Testis (tissue), 2 donors: ENCODE measurements at regions not wholly inside any gene's neighbourhood (a gene's known extent, or its start where the extent isn't known, plus 50 kb on each side); places are given as distances from the start of the nearest gene placed in this dataset.

Experiments used
- CTCF ChIP-seq, 3 experiments: fragments of 450-650 bp in 2 of 3; fragments of 200-600 bp in 1 of 3; sonication (generic) in 1 of 3; IDR thresholded peaks; one replicate each; pipeline ENCODE4 v1.5.1; 2016 to 2019; ENCODE audit warnings: antibody characterized with exemption in 3 of 3, mild to moderate bottlenecking in 2 of 3, moderate library complexity in 1 of 3
- POLR2A ChIP-seq: fragments of 450-650 bp; IDR thresholded peaks from one replicate; pipeline ENCODE4 v1.6.1; 2017; ENCODE audit warnings: antibody characterized with exemption, mild to moderate bottlenecking, moderate library complexity

- TF ChIP-seq CTCF (IDR thresholded peaks at IDR 0.05) (no peak), POLR2A (no peak)
Measured at GRCh38 chr10:83050815-83051214, 1088.5 kb upstream of the GHITM start.
